Natural killer cell (primary cell): ENCODE measurements at regions not wholly inside any gene's neighbourhood (a gene's known extent, or its start where the extent isn't known, plus 50 kb on each side); places are given as distances from the start of the nearest gene placed in this dataset.

Source experiments
- ATAC-seq, 3 donors: fragments of 150-1000 bp in 2 of 3; fragments of 200-7000 bp in 1 of 3; cut with Tn5 transposase; 1 replicate in 1 of 3; 2 replicates in 2 of 3; pipeline ENCODE4 v1.10.0; 2021; ENCODE audit warnings: mild to moderate bottlenecking in 2 of 3, moderate library complexity in 2 of 3
- DNase-seq, 2 donors: peaks; one replicate each; pipeline versions ENCODE4 v3.0.0 to v3.0.0-alpha.2; 2013 to 2021; ENCODE audit warnings: mixed read lengths in 1 of 2
- H3K27ac ChIP-seq: one replicate; pipeline ENCODE4 v1.5.1; 2013; ENCODE audit warnings: mild to moderate bottlenecking, low read length
- H3K27me3 ChIP-seq: one replicate; pipeline ENCODE4 v1.6.1; 2013; ENCODE audit warnings: low read length; ENCODE audit not compliant: control insufficient read depth, insufficient read depth
- H3K36me3 ChIP-seq: one replicate; pipeline ENCODE4 v1.6.1; 2013; ENCODE audit warnings: low read length; ENCODE audit not compliant: control insufficient read depth, insufficient read depth
- H3K4me1 ChIP-seq: one replicate; pipeline ENCODE4 v1.6.1; 2013; ENCODE audit warnings: low read length; ENCODE audit not compliant: control insufficient read depth, insufficient read depth
- H3K4me3 ChIP-seq: one replicate; pipeline ENCODE4 v1.5.1; 2013; ENCODE audit warnings: low read length
- H3K9me3 ChIP-seq: one replicate; pipeline ENCODE4 v1.6.1; 2013; ENCODE audit warnings: low read length; ENCODE audit not compliant: control insufficient read depth, insufficient read depth
- H3K27ac Mint-ChIP-seq, 2 donors: one replicate each; pipeline ENCODE4 v1.8.0; 2022; ENCODE audit warnings: mild to moderate bottlenecking in 2 of 2, mixed read lengths in 2 of 2, moderate library complexity in 1 of 2
- H3K27me3 Mint-ChIP-seq, 2 donors: one replicate each; pipeline ENCODE4 v1.8.0; 2022; ENCODE audit warnings: low read depth in 2 of 2, mixed read lengths in 2 of 2
- H3K36me3 Mint-ChIP-seq: one replicate; pipeline ENCODE4 v1.8.0; 2022; ENCODE audit warnings: mixed read lengths
- H3K4me1 Mint-ChIP-seq, 2 donors: one replicate each; pipeline ENCODE4 v1.8.0; 2022; ENCODE audit warnings: mixed read lengths in 2 of 2
- H3K4me3 Mint-ChIP-seq: one replicate; pipeline ENCODE4 v1.8.0; 2022; ENCODE audit warnings: mild to moderate bottlenecking, moderate library complexity, mixed read lengths
- H3K9me3 Mint-ChIP-seq, 2 donors: one replicate each; pipeline ENCODE4 v1.8.0; 2022; ENCODE audit warnings: mixed read lengths in 2 of 2
- CTCF ChIP-seq: fragments of 200-600 bp; IDR thresholded peaks from one replicate; pipeline ENCODE4 v1.8.0; 2022; ENCODE audit warnings: antibody characterized with exemption
- WGBS: methylation state at CpG from one replicate; pipeline ENCODE4 v1.1.7; 2013; ENCODE audit warnings: missing lambda C conversion rate; ENCODE audit not compliant: insufficient coverage; 5-methylcytosine and 5-hydroxymethylcytosine counted together
- intact Hi-C: fragments of 100-400 bp; cut with micrococcal nuclease; formaldehyde crosslinking; loops from one replicate; pipeline ENCODE4 v1.14.2; 2022

- TF ChIP-seq CTCF = no peak
- peaks cover 43% of the 10 kb centered on the region for H3K4me1 ChIP-seq
- WGBS = 91% methylated on average over 6 of the region's 6 CpGs
- H3K27ac ChIP-seq = no peak overlapping the region
- Mint-ChIP-seq H3K4me3 (no peak overlapping the region), H3K27ac (no peak overlapping the region), H3K4me1 (peaks cover 27 to 32% of the 10 kb centered on the region in 2 donors), H3K9me3 (peaks cover 3 to 7% of the 10 kb centered on the region in 2 donors), H3K36me3 (peaks cover 8% of the 10 kb centered on the region), H3K27me3 (no peaks in the 10 kb centered on the region)
- no peaks in the 10 kb centered on the region for H3K27me3 ChIP-seq
- no peak for ATAC-seq
- no peaks in the 10 kb centered on the region for H3K36me3 ChIP-seq
- DNase-seq = no peak
- H3K4me3 ChIP-seq = no peak overlapping the region
- intact Hi-C loops = no loop called here
- peaks cover 11% of the 10 kb centered on the region for H3K9me3 ChIP-seq
Observed at GRCh38 chr2:43023791-43024514, 202.5 kb downstream of the ZFP36L2 start.

DNA sequence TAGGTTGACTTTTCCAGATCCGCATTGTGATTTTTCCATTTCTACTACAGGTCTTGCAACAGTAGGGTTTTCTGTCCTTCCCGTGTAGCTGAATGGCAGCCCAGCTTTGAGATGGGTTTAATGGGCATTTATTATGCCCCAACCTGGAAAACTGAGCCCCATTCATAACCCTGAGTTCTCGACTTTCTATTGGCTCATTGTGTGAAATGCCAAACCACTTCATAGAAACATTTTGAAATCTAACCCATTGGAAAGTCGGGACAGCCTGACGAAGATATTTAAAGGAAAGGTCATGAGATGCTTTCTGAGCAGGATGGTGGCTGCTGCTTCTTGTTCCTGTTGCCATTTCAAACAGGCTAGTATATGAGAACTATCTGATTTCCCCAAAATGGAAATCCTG is 203.5 kb downstream of the ZFP36L2 start:
- H3K27ac ChIP-seq = no peak overlapping the region
- peaks cover 8% of the 10 kb centered on the region for H3K36me3 Mint-ChIP-seq
- ATAC-seq (no peak), DNase-seq (no peak)
- peaks cover 11% of the 10 kb centered on the region for H3K9me3 ChIP-seq
- H3K4me3 ChIP-seq = no peak overlapping the region
- peaks cover 3 to 7% of the 10 kb centered on the region in 2 donors for H3K9me3 Mint-ChIP-seq
- H3K27me3 Mint-ChIP-seq = no peaks in the 10 kb centered on the region
- H3K4me3 Mint-ChIP-seq = no peak overlapping the region
- intact Hi-C loops = no loop called here
- WGBS = 83% methylated on average over 5 of the region's 5 CpGs
- H3K27me3 ChIP-seq = no peaks in the 10 kb centered on the region
- H3K4me1 ChIP-seq = peaks cover 40% of the 10 kb centered on the region
- H3K36me3 ChIP-seq = no peaks in the 10 kb centered on the region
- peaks cover 24 to 30% of the 10 kb centered on the region in 2 donors for H3K4me1 Mint-ChIP-seq
- no peak overlapping the region for H3K27ac Mint-ChIP-seq
- no peak for TF ChIP-seq CTCF

- peaks cover 8% of the 10 kb centered on the region for H3K36me3 Mint-ChIP-seq
- TF ChIP-seq CTCF = no peak
- H3K27me3 Mint-ChIP-seq = no peaks in the 10 kb centered on the region
- no peaks in the 10 kb centered on the region for H3K27me3 ChIP-seq
- H3K9me3 ChIP-seq = peaks cover 11% of the 10 kb centered on the region
- no peak for DNase-seq
- no peak overlapping the region for H3K4me3 Mint-ChIP-seq
- H3K4me1 Mint-ChIP-seq = peaks cover 17 to 22% of the 10 kb centered on the region in 2 donors
- no peak overlapping the region for H3K27ac Mint-ChIP-seq
- H3K4me1 ChIP-seq = peaks cover 31% of the 10 kb centered on the region
- no peak overlapping the region for H3K27ac ChIP-seq
- H3K9me3 Mint-ChIP-seq = peaks cover 3 to 7% of the 10 kb centered on the region in 2 donors
- WGBS = 96% methylated on average over 18 of the region's 19 CpGs
- H3K4me3 ChIP-seq = no peak overlapping the region
- no peaks in the 10 kb centered on the region for H3K36me3 ChIP-seq
- intact Hi-C loops = no loop called here
- ATAC-seq = no peak
Observed at GRCh38 chr2:43021791-43022509, 204.5 kb downstream of the ZFP36L2 start.
